ENCODE measurements at regions not wholly inside any gene's neighbourhood (a gene's known extent, or its start where the extent isn't known, plus 50 kb on each side); places are given as distances from the start of the nearest gene placed in this dataset.

- DNase-seq, result no peak
Observed at GRCh38 chr13:24086642-24087041, 73.9 kb upstream of the SPATA13 start.

GRCh38 chr13:24087605-24088225 lies 72.8 kb upstream of the SPATA13 start:
- POLR2A ChIA-PET, result no interaction called here
- no peak for DNase-seq
- Histone ChIP-seq H3K4me1 (ENCODE audit: control extremely low read depth in 1 of 4, control insufficient read depth in 4 of 4, insufficient read depth in 4 of 4, low read length in 3 of 4) (no peaks in the 10 kb centered on the region), H3K27ac (ENCODE audit: insufficient read depth in 1 of 2, low read depth in 1 of 2, low read length in 2 of 2, poor library complexity in 1 of 2, severe bottlenecking in 2 of 2) (no peak overlapping the region), H3K4me3 (ENCODE audit: control insufficient read depth in 1 of 7, extremely low read depth in 1 of 7, insufficient read depth in 4 of 7, low read depth in 2 of 7, low read length in 6 of 7) (no peak overlapping the region), H3K36me3 (ENCODE audit: control insufficient read depth in 4 of 4, insufficient read depth in 4 of 4, low read length in 3 of 4) (no peaks in the 10 kb centered on the region), H3K9me3 (ENCODE audit: control extremely low read depth in 1 of 5, control insufficient read depth in 4 of 5, insufficient read depth in 2 of 5, low read depth in 1 of 5, low read length in 4 of 5) (no peaks in the 10 kb centered on the region), H3K27me3 (replicated peaks in 2 of 5; ENCODE audit: control insufficient read depth in 4 of 5, insufficient read depth in 5 of 5, low read length in 4 of 5) (no peaks in the 10 kb centered on the region)
- CTCF ChIA-PET, result interaction anchor here (0.6 kb wide), 1 partner anchor 52 kb away, joined by 3 read pairs; no protein-coding TSS in a partner anchor
- WGBS (ENCODE audit: insufficient coverage), result 94% methylated on average over 7 of the region's 7 CpGs

More at GRCh38 chr13:24086642-24087041, 73.9 kb upstream of the SPATA13 start:
- H3K4me1 ChIP-seq (ENCODE audit: control extremely low read depth in 1 of 4, control insufficient read depth in 4 of 4, insufficient read depth in 4 of 4, low read length in 3 of 4), result no peaks in the 10 kb centered on the region
- ChIA-PET CTCF (no interaction called here), POLR2A (no interaction called here)
- no peaks in the 10 kb centered on the region for H3K9me3 ChIP-seq (ENCODE audit: control extremely low read depth in 1 of 5, control insufficient read depth in 4 of 5, insufficient read depth in 2 of 5, low read depth in 1 of 5, low read length in 4 of 5)
- H3K27me3 ChIP-seq (replicated peaks in 2 of 5; ENCODE audit: control insufficient read depth in 4 of 5, insufficient read depth in 5 of 5, low read length in 4 of 5), result no peaks in the 10 kb centered on the region
- H3K27ac ChIP-seq (ENCODE audit: insufficient read depth in 1 of 2, low read depth in 1 of 2, low read length in 2 of 2, poor library complexity in 1 of 2, severe bottlenecking in 2 of 2), result no peak overlapping the region
- 97% methylated on average over 6 of the region's 6 CpGs for WGBS (ENCODE audit: insufficient coverage)
- H3K4me3 ChIP-seq (ENCODE audit: control insufficient read depth in 1 of 7, extremely low read depth in 1 of 7, insufficient read depth in 4 of 7, low read depth in 2 of 7, low read length in 6 of 7), result no peak overlapping the region
- H3K36me3 ChIP-seq (ENCODE audit: control insufficient read depth in 4 of 4, insufficient read depth in 4 of 4, low read length in 3 of 4), result no peaks in the 10 kb centered on the region

GRCh38 chr13:24090049-24090448 lies 70.5 kb upstream of the SPATA13 start:
- WGBS (ENCODE audit: insufficient coverage), result 100% methylated on average over 1 of the region's 1 CpG
- POLR2A ChIA-PET, result interaction anchor here (0.8 kb wide), 1 partner anchor 54 kb away, joined by 3 read pairs; no protein-coding TSS in a partner anchor
- CTCF ChIA-PET, result no interaction called here
- Histone ChIP-seq H3K27ac (ENCODE audit: insufficient read depth in 1 of 2, low read depth in 1 of 2, low read length in 2 of 2, poor library complexity in 1 of 2, severe bottlenecking in 2 of 2) (no peak overlapping the region), H3K4me1 (ENCODE audit: control extremely low read depth in 1 of 4, control insufficient read depth in 4 of 4, insufficient read depth in 4 of 4, low read length in 3 of 4) (no peaks in the 10 kb centered on the region), H3K4me3 (ENCODE audit: control insufficient read depth in 1 of 7, extremely low read depth in 1 of 7, insufficient read depth in 4 of 7, low read depth in 2 of 7, low read length in 6 of 7) (no peak overlapping the region), H3K9me3 (ENCODE audit: control extremely low read depth in 1 of 5, control insufficient read depth in 4 of 5, insufficient read depth in 2 of 5, low read depth in 1 of 5, low read length in 4 of 5) (no peaks in the 10 kb centered on the region), H3K36me3 (ENCODE audit: control insufficient read depth in 4 of 4, insufficient read depth in 4 of 4, low read length in 3 of 4) (no peaks in the 10 kb centered on the region), H3K27me3 (replicated peaks in 2 of 5; ENCODE audit: control insufficient read depth in 4 of 5, insufficient read depth in 5 of 5, low read length in 4 of 5) (no peaks in the 10 kb centered on the region)
- DNase-seq, result no peak

GRCh38 chr13:24091080-24091479 lies 69.4 kb upstream of the SPATA13 start:
- WGBS (ENCODE audit: insufficient coverage), result 100% methylated on average over 3 of the region's 4 CpGs
- H3K27me3 ChIP-seq (replicated peaks in 2 of 5; ENCODE audit: control insufficient read depth in 4 of 5, insufficient read depth in 5 of 5, low read length in 4 of 5), result no peaks in the 10 kb centered on the region
- no peaks in the 10 kb centered on the region for H3K4me1 ChIP-seq (ENCODE audit: control extremely low read depth in 1 of 4, control insufficient read depth in 4 of 4, insufficient read depth in 4 of 4, low read length in 3 of 4)
- H3K27ac ChIP-seq (ENCODE audit: insufficient read depth in 1 of 2, low read depth in 1 of 2, low read length in 2 of 2, poor library complexity in 1 of 2, severe bottlenecking in 2 of 2), result no peak overlapping the region
- H3K36me3 ChIP-seq (ENCODE audit: control insufficient read depth in 4 of 4, insufficient read depth in 4 of 4, low read length in 3 of 4), result no peaks in the 10 kb centered on the region
- no peaks in the 10 kb centered on the region for H3K9me3 ChIP-seq (ENCODE audit: control extremely low read depth in 1 of 5, control insufficient read depth in 4 of 5, insufficient read depth in 2 of 5, low read depth in 1 of 5, low read length in 4 of 5)
- H3K4me3 ChIP-seq (ENCODE audit: control insufficient read depth in 1 of 7, extremely low read depth in 1 of 7, insufficient read depth in 4 of 7, low read depth in 2 of 7, low read length in 6 of 7), result no peak overlapping the region
- ChIA-PET CTCF (no interaction called here), POLR2A (no interaction called here)
- DNase-seq, result no peak

GRCh38 chr13:24092108-24092507 lies 68.4 kb upstream of the SPATA13 start:
- H3K9me3 ChIP-seq (ENCODE audit: control extremely low read depth in 1 of 5, control insufficient read depth in 4 of 5, insufficient read depth in 2 of 5, low read depth in 1 of 5, low read length in 4 of 5), result no peaks in the 10 kb centered on the region
- CTCF ChIA-PET, result interaction anchor here (1.1 to 2.8 kb wide), 2 partner anchors 25 to 39 kb away, joined by 3 to 6 read pairs; no protein-coding TSS in a partner anchor
- peaks cover 0 to 4% (median 0%) of the 10 kb centered on the region in 4 experiments for H3K4me1 ChIP-seq (ENCODE audit: control extremely low read depth in 1 of 4, control insufficient read depth in 4 of 4, insufficient read depth in 4 of 4, low read length in 3 of 4)
- no peaks in the 10 kb centered on the region for H3K36me3 ChIP-seq (ENCODE audit: control insufficient read depth in 4 of 4, insufficient read depth in 4 of 4, low read length in 3 of 4)
- no peak overlapping the region for H3K4me3 ChIP-seq (ENCODE audit: control insufficient read depth in 1 of 7, extremely low read depth in 1 of 7, insufficient read depth in 4 of 7, low read depth in 2 of 7, low read length in 6 of 7)
- POLR2A ChIA-PET, result no interaction called here
- no peaks in the 10 kb centered on the region for H3K27me3 ChIP-seq (replicated peaks in 2 of 5; ENCODE audit: control insufficient read depth in 4 of 5, insufficient read depth in 5 of 5, low read length in 4 of 5)
- DNase-seq, result no peak
- no peak overlapping the region for H3K27ac ChIP-seq (ENCODE audit: insufficient read depth in 1 of 2, low read depth in 1 of 2, low read length in 2 of 2, poor library complexity in 1 of 2, severe bottlenecking in 2 of 2)
- no CpG with 5 or more reads among the region's 1 CpG for WGBS (ENCODE audit: insufficient coverage)

GRCh38 chr13:24093047-24093446 lies 67.5 kb upstream of the SPATA13 start:
- DNase-seq, result no peak
- 100% methylated on average over 3 of the region's 3 CpGs for WGBS (ENCODE audit: insufficient coverage)
- Histone ChIP-seq H3K4me1 (ENCODE audit: control extremely low read depth in 1 of 4, control insufficient read depth in 4 of 4, insufficient read depth in 4 of 4, low read length in 3 of 4) (peaks cover 0 to 12% (median 0%) of the 10 kb centered on the region in 4 experiments), H3K27ac (ENCODE audit: insufficient read depth in 1 of 2, low read depth in 1 of 2, low read length in 2 of 2, poor library complexity in 1 of 2, severe bottlenecking in 2 of 2) (no peak overlapping the region), H3K36me3 (ENCODE audit: control insufficient read depth in 4 of 4, insufficient read depth in 4 of 4, low read length in 3 of 4) (no peaks in the 10 kb centered on the region), H3K9me3 (ENCODE audit: control extremely low read depth in 1 of 5, control insufficient read depth in 4 of 5, insufficient read depth in 2 of 5, low read depth in 1 of 5, low read length in 4 of 5) (no peaks in the 10 kb centered on the region), H3K27me3 (replicated peaks in 2 of 5; ENCODE audit: control insufficient read depth in 4 of 5, insufficient read depth in 5 of 5, low read length in 4 of 5) (no peaks in the 10 kb centered on the region), H3K4me3 (ENCODE audit: control insufficient read depth in 1 of 7, extremely low read depth in 1 of 7, insufficient read depth in 4 of 7, low read depth in 2 of 7, low read length in 6 of 7) (no peak overlapping the region)
- ChIA-PET POLR2A (no interaction called here), CTCF (interaction anchor here (1.1 to 2.8 kb wide), 2 partner anchors 26 to 40 kb away, joined by 3 to 6 read pairs; no protein-coding TSS in a partner anchor)

- Histone ChIP-seq H3K4me3 (ENCODE audit: control insufficient read depth in 1 of 7, extremely low read depth in 1 of 7, insufficient read depth in 4 of 7, low read depth in 2 of 7, low read length in 6 of 7) (no peak overlapping the region), H3K4me1 (ENCODE audit: control extremely low read depth in 1 of 4, control insufficient read depth in 4 of 4, insufficient read depth in 4 of 4, low read length in 3 of 4) (peaks cover 0 to 12% (median 0%) of the 10 kb centered on the region in 4 experiments), H3K27me3 (replicated peaks in 2 of 5; ENCODE audit: control insufficient read depth in 4 of 5, insufficient read depth in 5 of 5, low read length in 4 of 5) (peaks cover 0 to 2% (median 0%) of the 10 kb centered on the region in 5 experiments), H3K27ac (ENCODE audit: insufficient read depth in 1 of 2, low read depth in 1 of 2, low read length in 2 of 2, poor library complexity in 1 of 2, severe bottlenecking in 2 of 2) (no peak overlapping the region), H3K9me3 (ENCODE audit: control extremely low read depth in 1 of 5, control insufficient read depth in 4 of 5, insufficient read depth in 2 of 5, low read depth in 1 of 5, low read length in 4 of 5) (no peaks in the 10 kb centered on the region), H3K36me3 (ENCODE audit: control insufficient read depth in 4 of 4, insufficient read depth in 4 of 4, low read length in 3 of 4) (no peaks in the 10 kb centered on the region)
- 95% methylated on average over 2 of the region's 3 CpGs for WGBS (ENCODE audit: insufficient coverage)
- no peak for DNase-seq
- ChIA-PET CTCF (interaction anchor here (0.6 kb wide), 1 partner anchor 75 kb away, joined by 3 read pairs; no protein-coding TSS in a partner anchor), POLR2A (no interaction called here)
Observed at GRCh38 chr13:24096659-24097058, 63.9 kb upstream of the SPATA13 start.
